WI38 (cell line): ENCODE measurements at regions not wholly inside any gene's neighbourhood (a gene's known extent, or its start where the extent isn't known, plus 50 kb on each side); places are given as distances from the start of the nearest gene placed in this dataset.
"Not testable (repeated sequence)": the region's sequence is repeated elsewhere in the genome, so short reads cannot be mapped to it uniquely, and the experiment has no call there.

Experiments
- H3K4me3 ChIP-seq: 2 replicates; pipeline ENCODE4 v1.5.1; 2011; ENCODE audit warnings: low read depth, mild to moderate bottlenecking, control low read depth, low read length
- CTCF ChIP-seq: IDR thresholded peaks from 2 replicates; pipeline ENCODE4 v1.5.1; 2012; ENCODE audit warnings: low read depth, mild to moderate bottlenecking, control low read depth, low read length

GRCh38 chrX:14309431-14309830 lies 219.9 kb upstream of the GLRA2 start:
- TF ChIP-seq CTCF: no peak
- H3K4me3 ChIP-seq: no peak overlapping the region

- not testable (repeated sequence) for H3K4me3 ChIP-seq
Observed at GRCh38 chrX:14308976-14309375, 220.4 kb upstream of the GLRA2 start.

GRCh38 chrX:14303891-14304290 lies 225.4 kb upstream of the GLRA2 start:
- no peak overlapping the region for H3K4me3 ChIP-seq
- no peak for TF ChIP-seq CTCF

GRCh38 chrX:14302561-14302960 lies 226.8 kb upstream of the GLRA2 start:
- H3K4me3 ChIP-seq: not testable (repeated sequence)

GRCh38 chrX:14300376-14300775 lies 229.0 kb upstream of the GLRA2 start:
- TF ChIP-seq CTCF: no peak
- H3K4me3 ChIP-seq: no peak overlapping the region

- H3K4me3 ChIP-seq: no peak overlapping the region
- no peak for TF ChIP-seq CTCF
Observed at GRCh38 chrX:14295426-14295825, 233.9 kb upstream of the GLRA2 start.

- no peak overlapping the region for H3K4me3 ChIP-seq
- no peak for TF ChIP-seq CTCF
Observed at GRCh38 chrX:14291666-14292500, 237.5 kb upstream of the GLRA2 start.

- H3K4me3 ChIP-seq: no peak overlapping the region
- TF ChIP-seq CTCF: no peak
Observed at GRCh38 chrX:14290335-14290734, 239.0 kb upstream of the GLRA2 start.
